ENCODE measurements at regions not wholly inside any gene's neighbourhood (a gene's known extent, or its start where the extent isn't known, plus 50 kb on each side); places are given as distances from the start of the nearest gene placed in this dataset.

DNA sequence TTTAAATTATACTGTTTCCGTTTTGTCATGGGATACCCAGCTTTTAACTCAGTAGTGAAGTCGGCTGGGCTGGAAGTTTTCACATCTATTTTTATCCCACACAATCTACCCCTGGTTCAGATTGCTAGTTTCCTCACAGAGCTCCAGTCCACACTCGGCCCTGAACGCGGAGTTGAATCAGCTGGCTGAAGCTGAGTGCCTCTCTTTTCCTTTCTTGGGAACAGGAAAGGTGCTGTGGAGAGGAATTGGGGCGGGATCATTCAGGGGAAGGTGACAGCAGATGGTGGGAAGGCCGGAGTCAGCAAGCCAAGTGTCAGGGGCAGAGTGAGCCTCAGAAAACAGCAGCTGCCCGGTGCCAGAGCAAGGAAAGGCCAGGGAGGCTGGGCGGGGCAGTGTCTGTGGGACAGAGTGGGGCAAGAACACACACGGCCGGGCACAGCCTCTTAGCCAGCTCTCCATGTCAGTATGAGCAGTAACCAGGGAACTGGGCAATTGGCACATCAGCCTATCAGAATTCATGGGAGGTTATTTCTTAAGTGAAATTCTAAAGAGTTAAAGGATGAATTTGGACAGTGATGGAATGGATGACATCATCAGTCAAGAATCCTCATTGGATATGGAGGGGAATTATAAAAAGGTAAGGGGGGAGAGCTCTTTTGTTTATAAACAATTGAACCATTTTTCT is 135.7 kb upstream of the IL12A start:
- peak; percentile 67 for TF ChIP-seq ISL1 (CRISPR knock-in tag; IDR thresholded peaks at IDR 0.05)
- TF ChIP-seq ZNF70 (CRISPR knock-in tag; IDR thresholded peaks at IDR 0.05), result no peak
- TF ChIP-seq ARNTL (CRISPR knock-in tag; IDR thresholded peaks at IDR 0.05; ENCODE audit: borderline replicate concordance, low read depth), result no peak
- TF ChIP-seq ZC3H10 (CRISPR knock-in tag; IDR thresholded peaks at IDR 0.05), result no peak
- no peak for TF ChIP-seq ZFP30 (CRISPR knock-in tag; IDR thresholded peaks at IDR 0.05)
- TF ChIP-seq, protein P1, sequence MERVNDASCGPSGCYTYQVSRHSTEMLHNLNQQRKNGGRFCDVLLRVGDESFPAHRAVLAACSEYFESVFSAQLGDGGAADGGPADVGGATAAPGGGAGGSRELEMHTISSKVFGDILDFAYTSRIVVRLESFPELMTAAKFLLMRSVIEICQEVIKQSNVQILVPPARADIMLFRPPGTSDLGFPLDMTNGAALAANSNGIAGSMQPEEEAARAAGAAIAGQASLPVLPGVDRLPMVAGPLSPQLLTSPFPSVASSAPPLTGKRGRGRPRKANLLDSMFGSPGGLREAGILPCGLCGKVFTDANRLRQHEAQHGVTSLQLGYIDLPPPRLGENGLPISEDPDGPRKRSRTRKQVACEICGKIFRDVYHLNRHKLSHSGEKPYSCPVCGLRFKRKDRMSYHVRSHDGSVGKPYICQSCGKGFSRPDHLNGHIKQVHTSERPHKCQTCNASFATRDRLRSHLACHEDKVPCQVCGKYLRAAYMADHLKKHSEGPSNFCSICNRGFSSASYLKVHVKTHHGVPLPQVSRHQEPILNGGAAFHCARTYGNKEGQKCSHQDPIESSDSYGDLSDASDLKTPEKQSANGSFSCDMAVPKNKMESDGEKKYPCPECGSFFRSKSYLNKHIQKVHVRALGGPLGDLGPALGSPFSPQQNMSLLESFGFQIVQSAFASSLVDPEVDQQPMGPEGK (CRISPR knock-in tag; IDR thresholded peaks at IDR 0.05; ENCODE audit: borderline replicate concordance), result no peak
- TF ChIP-seq, protein P2, sequence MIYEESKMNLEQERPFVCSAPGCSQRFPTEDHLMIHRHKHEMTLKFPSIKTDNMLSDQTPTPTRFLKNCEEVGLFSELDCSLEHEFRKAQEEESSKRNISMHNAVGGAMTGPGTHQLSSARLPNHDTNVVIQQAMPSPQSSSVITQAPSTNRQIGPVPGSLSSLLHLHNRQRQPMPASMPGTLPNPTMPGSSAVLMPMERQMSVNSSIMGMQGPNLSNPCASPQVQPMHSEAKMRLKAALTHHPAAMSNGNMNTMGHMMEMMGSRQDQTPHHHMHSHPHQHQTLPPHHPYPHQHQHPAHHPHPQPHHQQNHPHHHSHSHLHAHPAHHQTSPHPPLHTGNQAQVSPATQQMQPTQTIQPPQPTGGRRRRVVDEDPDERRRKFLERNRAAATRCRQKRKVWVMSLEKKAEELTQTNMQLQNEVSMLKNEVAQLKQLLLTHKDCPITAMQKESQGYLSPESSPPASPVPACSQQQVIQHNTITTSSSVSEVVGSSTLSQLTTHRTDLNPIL (CRISPR knock-in tag; IDR thresholded peaks at IDR 0.05; ENCODE audit: low read depth), result 0 out of 2 replicates have a peak, but pooled peaks have one; percentile 45
- peak; percentile 55; the same call in 1 of the 2 replicates for TF ChIP-seq ZFP3 (CRISPR knock-in tag; IDR thresholded peaks at IDR 0.05)
- TF ChIP-seq, protein P3, sequence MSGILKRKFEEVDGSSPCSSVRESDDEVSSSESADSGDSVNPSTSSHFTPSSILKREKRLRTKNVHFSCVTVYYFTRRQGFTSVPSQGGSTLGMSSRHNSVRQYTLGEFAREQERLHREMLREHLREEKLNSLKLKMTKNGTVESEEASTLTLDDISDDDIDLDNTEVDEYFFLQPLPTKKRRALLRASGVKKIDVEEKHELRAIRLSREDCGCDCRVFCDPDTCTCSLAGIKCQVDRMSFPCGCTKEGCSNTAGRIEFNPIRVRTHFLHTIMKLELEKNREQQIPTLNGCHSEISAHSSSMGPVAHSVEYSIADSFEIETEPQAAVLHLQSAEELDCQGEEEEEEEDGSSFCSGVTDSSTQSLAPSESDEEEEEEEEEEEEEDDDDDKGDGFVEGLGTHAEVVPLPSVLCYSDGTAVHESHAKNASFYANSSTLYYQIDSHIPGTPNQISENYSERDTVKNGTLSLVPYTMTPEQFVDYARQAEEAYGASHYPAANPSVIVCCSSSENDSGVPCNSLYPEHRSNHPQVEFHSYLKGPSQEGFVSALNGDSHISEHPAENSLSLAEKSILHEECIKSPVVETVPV (CRISPR knock-in tag; IDR thresholded peaks at IDR 0.05), result no peak
- no peak for TF ChIP-seq PPARA (CRISPR knock-in tag; IDR thresholded peaks at IDR 0.05; ENCODE audit: borderline replicate concordance)

Measured in SK-N-SH treated with all-trans-retinoic acid at 6 μM for 48 hours (cell line).